NCI-H460 (cell line): ENCODE measurements at regions not wholly inside any gene's neighbourhood (a gene's known extent, or its start where the extent isn't known, plus 50 kb on each side); places are given as distances from the start of the nearest gene placed in this dataset.

Experiments used
- DNase-seq: peaks from one replicate; pipeline ENCODE4 v3.0.0-alpha.2; 2016; ENCODE audit warnings: low read depth; ENCODE audit errors: extremely low read depth

- DNase-seq = no peak
Observed at GRCh38 chr15:59835776-59836175, 146.7 kb upstream of the BNIP2 start.

- no peak for DNase-seq
Observed at GRCh38 chr15:59834528-59834927, 145.4 kb upstream of the BNIP2 start.

- DNase-seq = no peak
Observed at GRCh38 chr15:59833366-59833765, 144.2 kb upstream of the BNIP2 start.

GRCh38 chr15:59830873-59831272 is 141.8 kb upstream of the BNIP2 start:
- DNase-seq = no peak

- DNase-seq = no peak
Observed at GRCh38 chr15:59830098-59830497, 141.0 kb upstream of the BNIP2 start.

- DNase-seq = no peak
Observed at GRCh38 chr15:59828861-59829260, 139.7 kb upstream of the BNIP2 start.

GRCh38 chr15:59828263-59828662 is 139.1 kb upstream of the BNIP2 start:
- no peak for DNase-seq

GRCh38 chr15:59825901-59826300 is 136.8 kb upstream of the BNIP2 start:
- no peak for DNase-seq

- DNase-seq = no peak
Observed at GRCh38 chr15:59821286-59821685, 132.2 kb upstream of the BNIP2 start.

GRCh38 chr15:59819092-59819491 is 130.0 kb upstream of the BNIP2 start:
- DNase-seq = no peak

GRCh38 chr15:59818336-59818735 is 129.2 kb upstream of the BNIP2 start:
- DNase-seq = no peak

- no peak for DNase-seq
Observed at GRCh38 chr15:59817834-59818233, 128.7 kb upstream of the BNIP2 start.

GRCh38 chr15:59817053-59817452 is 127.9 kb upstream of the BNIP2 start:
- no peak for DNase-seq

- DNase-seq = no peak
Observed at GRCh38 chr15:59814409-59814808, 125.3 kb upstream of the BNIP2 start.

- no peak for DNase-seq
Observed at GRCh38 chr15:59812889-59813288, 123.8 kb upstream of the BNIP2 start.

GRCh38 chr15:59812250-59812870 is 123.2 kb upstream of the BNIP2 start:
- no peak for DNase-seq

- DNase-seq = peak; percentile 71
Observed at GRCh38 chr15:59803293-59803966, 114.3 kb upstream of the BNIP2 start.

- no peak for DNase-seq
Observed at GRCh38 chr15:59801649-59802048, 112.5 kb upstream of the BNIP2 start.

- no peak for DNase-seq
Observed at GRCh38 chr15:59798605-59798917, 109.4 kb upstream of the BNIP2 start.

- no peak for DNase-seq
Observed at GRCh38 chr15:59797756-59798604, 108.9 kb upstream of the BNIP2 start.

- no peak for DNase-seq
Observed at GRCh38 chr15:59794229-59794886, 105.2 kb upstream of the BNIP2 start.
